HEK293 (cell line): ENCODE measurements at regions not wholly inside any gene's neighbourhood (a gene's known extent, or its start where the extent isn't known, plus 50 kb on each side); places are given as distances from the start of the nearest gene placed in this dataset.

Experiments
- CTCF ChIA-PET: fragments of 350-600 bp; formaldehyde crosslinking; extraction: SDS; loops from one replicate; lab custom pipeline; 2021; ENCODE audit warnings: antibody characterized with exemption; lab: Yijun Ruan, JAX
- POLR2A ChIA-PET: fragments of 300-600 bp; formaldehyde crosslinking; extraction: SDS; loops from one replicate; lab custom pipeline; 2020; ENCODE audit warnings: antibody characterized with exemption, inconsistent platforms; lab: Yijun Ruan, JAX
- H3K27ac ChIP-seq: fragments of 200-500 bp; sonication (Bioruptor generic); 2 replicates; pipeline ENCODE4 v1.5.1; 2014; ENCODE audit warnings: low read depth, low read length, control low read depth, inconsistent platforms; ENCODE audit errors: extremely low read depth
- H3K36me3 ChIP-seq, 2 experiments: fragments of 200-500 bp in 1 of 2; sonication (Bioruptor generic) in 1 of 2; 1 replicate in 1 of 2; 2 replicates in 1 of 2; pipeline ENCODE4 v1.5.1; 2014 to 2017; ENCODE audit warnings: inconsistent platforms in 2 of 2, low read length in 2 of 2; ENCODE audit not compliant: control insufficient read depth in 2 of 2, insufficient read depth in 1 of 2
- H3K4me1 ChIP-seq: fragments of 200-500 bp; sonication (Bioruptor generic); 2 replicates; pipeline ENCODE4 v1.5.1; 2014; ENCODE audit warnings: mild to moderate bottlenecking, low read length, inconsistent platforms; ENCODE audit not compliant: control insufficient read depth, insufficient read depth
- H3K4me3 ChIP-seq: 2 replicates; pipeline ENCODE4 v1.5.1; 2011; ENCODE audit warnings: low read depth, mild to moderate bottlenecking, control low read depth, low read length, moderate library complexity
- H3K9me3 ChIP-seq: fragments of 200-500 bp; sonication (Bioruptor generic); 2 replicates; pipeline ENCODE4 v1.5.1; 2014; ENCODE audit warnings: low read depth, low read length, inconsistent platforms; ENCODE audit not compliant: control insufficient read depth, insufficient read depth
- ATF2 ChIP-seq: fragments of 450-650 bp; formaldehyde crosslinking; IDR thresholded peaks from 2 replicates; pipeline ENCODE4 v1.5.1; 2016; ENCODE audit warnings: missing biosample characterization, missing genetic modification characterization, low read depth
- EGR2 ChIP-seq: fragments of 450-650 bp; formaldehyde crosslinking; IDR thresholded peaks from 2 replicates; pipeline ENCODE4 v1.5.1; 2016; ENCODE audit warnings: low read depth, missing biosample characterization, missing genetic modification characterization
- FEZF1 ChIP-seq: fragments of 450-650 bp; formaldehyde crosslinking; IDR thresholded peaks from 2 replicates; pipeline ENCODE4 v1.5.1; 2016; ENCODE audit warnings: missing biosample characterization, missing genetic modification characterization
- HIC1 ChIP-seq: fragments of 450-650 bp; formaldehyde crosslinking; IDR thresholded peaks from 2 replicates; pipeline ENCODE4 v1.5.1; 2016; ENCODE audit warnings: missing biosample characterization, missing genetic modification characterization
- KLF8 ChIP-seq: fragments of 450-650 bp; formaldehyde crosslinking; IDR thresholded peaks from 2 replicates; pipeline ENCODE4 v1.5.1; 2016; ENCODE audit warnings: missing biosample characterization, missing genetic modification characterization
- MEIS1 ChIP-seq: sonication (generic); formaldehyde crosslinking; IDR thresholded peaks from 2 replicates; pipeline ENCODE4 v1.8.1; 2022; ENCODE audit warnings: missing genetic modification reagents, mild to moderate bottlenecking, borderline replicate concordance
- MZF1 ChIP-seq: fragments of 450-650 bp; formaldehyde crosslinking; IDR thresholded peaks from 2 replicates; pipeline ENCODE4 v1.5.1; 2017; ENCODE audit warnings: missing biosample characterization, missing genetic modification characterization, borderline replicate concordance
- OSR2 ChIP-seq: fragments of 450-650 bp; formaldehyde crosslinking; IDR thresholded peaks from 2 replicates; pipeline ENCODE4 v1.5.1; 2016; ENCODE audit warnings: missing biosample characterization, missing genetic modification characterization
- PRDM6 ChIP-seq: fragments of 450-650 bp; formaldehyde crosslinking; IDR thresholded peaks from 2 replicates; pipeline ENCODE4 v1.5.1; 2017; ENCODE audit warnings: missing biosample characterization, missing genetic modification characterization
- RBAK ChIP-seq: fragments of 450-650 bp; formaldehyde crosslinking; IDR thresholded peaks from 2 replicates; pipeline ENCODE4 v1.5.1; 2016; ENCODE audit warnings: missing biosample characterization, missing genetic modification characterization
- WT1 ChIP-seq: fragments of 450-650 bp; formaldehyde crosslinking; IDR thresholded peaks from 2 replicates; pipeline ENCODE4 v1.5.1; 2016; ENCODE audit warnings: missing biosample characterization, missing genetic modification characterization
- ZBTB20 ChIP-seq: fragments of 450-650 bp; formaldehyde crosslinking; IDR thresholded peaks from 2 replicates; pipeline ENCODE4 v1.5.1; 2016; ENCODE audit warnings: missing biosample characterization, missing genetic modification characterization
- ZBTB44 ChIP-seq: fragments of 450-650 bp; IDR thresholded peaks from 2 replicates; pipeline ENCODE4 v1.5.1; 2018; ENCODE audit warnings: missing biosample characterization, mild to moderate bottlenecking, missing genetic modification characterization
- ZBTB7A ChIP-seq: fragments of 450-650 bp; formaldehyde crosslinking; IDR thresholded peaks from 2 replicates; pipeline ENCODE4 v1.5.1; 2016; ENCODE audit warnings: low read depth, missing biosample characterization, missing genetic modification characterization
- ZNF114 ChIP-seq: fragments of 450-650 bp; formaldehyde crosslinking; IDR thresholded peaks from 2 replicates; pipeline ENCODE4 v1.5.0; 2017; ENCODE audit warnings: missing biosample characterization, missing genetic modification characterization
- ZNF155 ChIP-seq: fragments of 450-650 bp; formaldehyde crosslinking; IDR thresholded peaks from 2 replicates; pipeline ENCODE4 v1.5.1; 2016; ENCODE audit warnings: missing biosample characterization, missing genetic modification characterization
- ZNF184 ChIP-seq: fragments of 450-650 bp; IDR thresholded peaks from 2 replicates; pipeline ENCODE4 v1.5.1; 2018; ENCODE audit warnings: missing biosample characterization, mild to moderate bottlenecking, missing genetic modification characterization
- ZNF23 ChIP-seq: fragments of 450-650 bp; formaldehyde crosslinking; IDR thresholded peaks from 2 replicates; pipeline ENCODE4 v1.5.1; 2016; ENCODE audit warnings: missing biosample characterization, missing genetic modification characterization, borderline replicate concordance
- ZNF488 ChIP-seq: fragments of 450-650 bp; formaldehyde crosslinking; IDR thresholded peaks from 2 replicates; pipeline ENCODE4 v1.5.1; 2016; ENCODE audit warnings: missing biosample characterization, missing genetic modification characterization
- ZNF513 ChIP-seq: fragments of 450-650 bp; IDR thresholded peaks from 2 replicates; pipeline ENCODE4 v1.5.1; 2018; ENCODE audit warnings: missing biosample characterization, missing genetic modification characterization
- ZNF530 ChIP-seq: fragments of 450-650 bp; formaldehyde crosslinking; IDR thresholded peaks from 2 replicates; pipeline ENCODE4 v1.5.1; 2016; ENCODE audit warnings: low read depth, missing biosample characterization, missing genetic modification characterization
- ZNF558 ChIP-seq: fragments of 450-650 bp; formaldehyde crosslinking; IDR thresholded peaks from 2 replicates; pipeline ENCODE4 v1.5.1; 2016; ENCODE audit warnings: missing biosample characterization, missing genetic modification characterization
- ZNF580 ChIP-seq: fragments of 450-650 bp; formaldehyde crosslinking; IDR thresholded peaks from 2 replicates; pipeline ENCODE4 v1.5.1; 2016; ENCODE audit warnings: missing biosample characterization, missing genetic modification characterization
- ZNF610 ChIP-seq: fragments of 450-650 bp; formaldehyde crosslinking; IDR thresholded peaks from 2 replicates; pipeline ENCODE4 v1.5.1; 2016; ENCODE audit warnings: missing biosample characterization, missing genetic modification characterization, borderline replicate concordance

GRCh38 chr18:40678318-40678717, 1276.7 kb upstream of the PIK3C3 start:
- ChIA-PET CTCF (no interaction called here), POLR2A (no interaction called here)
- no peak overlapping the region for H3K4me3 ChIP-seq
- no peak overlapping the region for H3K27ac ChIP-seq
- H3K36me3 ChIP-seq = no peaks in the 10 kb centered on the region
- TF ChIP-seq ZBTB20 = no peak
- no peak for TF ChIP-seq EGR2 (tag by site-specific recombination)
- H3K4me1 ChIP-seq = no peaks in the 10 kb centered on the region
- H3K9me3 ChIP-seq = no peaks in the 10 kb centered on the region

GRCh38 chr18:40676668-40677067, 1278.4 kb upstream of the PIK3C3 start:
- H3K36me3 ChIP-seq = no peaks in the 10 kb centered on the region
- TF ChIP-seq MZF1 (tag by site-specific recombination) (no peak), ATF2 (tag by site-specific recombination) (no peak), ZNF580 (no peak), ZNF488 (tag by site-specific recombination) (no peak), ZNF513 (tag by site-specific recombination) (no peak), KLF8 (tag by site-specific recombination) (no peak), ZBTB44 (no peak), ZNF530 (tag by site-specific recombination) (no peak), ZNF23 (no peak)
- H3K9me3 ChIP-seq = no peaks in the 10 kb centered on the region
- no peak overlapping the region for H3K4me3 ChIP-seq
- CTCF ChIA-PET = no interaction called here
- H3K4me1 ChIP-seq = no peaks in the 10 kb centered on the region
- no peak overlapping the region for H3K27ac ChIP-seq
- POLR2A ChIA-PET = no interaction called here

- Histone ChIP-seq H3K9me3 (no peaks in the 10 kb centered on the region), H3K27ac (no peak overlapping the region), H3K4me1 (no peaks in the 10 kb centered on the region), H3K36me3 (no peaks in the 10 kb centered on the region), H3K4me3 (no peak overlapping the region)
- ChIA-PET CTCF (no interaction called here), POLR2A (no interaction called here)
- TF ChIP-seq MEIS1 (no peak), PRDM6 (no peak), WT1 (tag by site-specific recombination) (no peak), ZNF155 (tag by site-specific recombination) (no peak), FEZF1 (tag by site-specific recombination) (no peak), ZBTB7A (no peak), ZNF610 (tag by site-specific recombination) (no peak), OSR2 (no peak), ZNF114 (tag by site-specific recombination) (no peak), ZNF558 (tag by site-specific recombination) (no peak), RBAK (tag by site-specific recombination) (no peak), ZNF184 (no peak), HIC1 (tag by site-specific recombination) (no peak)
Observed at GRCh38 chr18:40673150-40673549, 1281.9 kb upstream of the PIK3C3 start.
